GM10248 (cell line): ENCODE measurements at regions not wholly inside any gene's neighbourhood (a gene's known extent, or its start where the extent isn't known, plus 50 kb on each side); places are given as distances from the start of the nearest gene placed in this dataset.
"Not testable (repeated sequence)": the region's sequence is repeated elsewhere in the genome, so short reads cannot be mapped to it uniquely, and the experiment has no call there.

ENCODE experiments used
- CTCF ChIA-PET: fragments of 300-600 bp; sonication (Branson Sonifier 250); formaldehyde crosslinking; extraction: SDS; loops from one replicate; lab custom pipeline; 2021; ENCODE audit warnings: antibody characterized with exemption; lab: Yijun Ruan, JAX
- POLR2A ChIA-PET: fragments of 350-650 bp; sonication (Branson Sonifier 250); formaldehyde crosslinking; extraction: SDS; loops from one replicate; lab custom pipeline; 2020; ENCODE audit warnings: antibody characterized with exemption; lab: Yijun Ruan, JAX
- DNase-seq: peaks from one replicate; pipeline ENCODE4 v3.0.0; 2012; ENCODE audit errors: extremely low spot score
- CTCF ChIP-seq: IDR thresholded peaks from 2 replicates; pipeline ENCODE4 v1.5.1; 2012; ENCODE audit warnings: mild to moderate bottlenecking, low read depth; ENCODE audit errors: extremely low read depth, missing control alignments, control extremely low read depth

- ChIA-PET POLR2A (no interaction called here), CTCF (no interaction called here)
- TF ChIP-seq CTCF: no peak
- DNase-seq: no peak
These were observed 82.0 kb downstream of the ZNF622 start for GRCh38 chr5:16383544-16384052.

GRCh38 chr5:16382047-16382446 is 83.6 kb downstream of the ZNF622 start:
- no peak for DNase-seq
- no peak for TF ChIP-seq CTCF
- ChIA-PET CTCF (no interaction called here), POLR2A (no interaction called here)

GRCh38 chr5:16378762-16379161 is 86.8 kb downstream of the ZNF622 start:
- CTCF ChIA-PET: interaction anchor here (1.2 to 1.5 kb wide), 2 partner anchors 13 to 106 kb away, joined by 3 read pairs; no protein-coding TSS in a partner anchor
- POLR2A ChIA-PET: no interaction called here
- no peak for DNase-seq
- TF ChIP-seq CTCF: no peak

GRCh38 chr5:16372493-16372892 is 93.1 kb downstream of the ZNF622 start:
- no peak for TF ChIP-seq CTCF
- POLR2A ChIA-PET: no interaction called here
- CTCF ChIA-PET: no interaction called here
- DNase-seq: no peak

GRCh38 chr5:16366491-16366890 is 99.1 kb downstream of the ZNF622 start:
- no peak for TF ChIP-seq CTCF
- no peak for DNase-seq
- ChIA-PET CTCF (interaction anchor here (1.5 kb wide), 1 partner anchor 17 kb away, joined by 3 read pairs; no protein-coding TSS in a partner anchor), POLR2A (no interaction called here)

DNA sequence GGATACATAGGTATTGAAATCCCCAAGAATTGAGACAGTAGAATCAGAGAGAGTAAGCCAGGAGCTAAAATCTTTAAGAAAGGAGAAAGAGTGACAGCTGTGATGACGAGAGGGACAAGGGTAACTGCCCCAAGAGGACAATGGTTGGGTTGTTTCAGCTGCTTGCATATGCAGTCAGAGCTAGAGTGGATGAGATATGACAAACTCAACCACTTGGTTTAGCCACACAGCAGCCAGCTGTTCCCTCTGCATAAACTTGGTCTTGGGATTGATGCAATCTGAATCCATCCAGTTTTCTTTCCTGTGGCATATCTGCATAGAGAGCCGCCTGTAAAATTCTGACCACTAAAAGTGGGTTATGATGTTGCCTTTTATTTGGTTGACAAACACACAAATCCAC is 100.7 kb downstream of the ZNF622 start:
- CTCF ChIA-PET: no interaction called here
- no peak for DNase-seq
- no peak for TF ChIP-seq CTCF
- POLR2A ChIA-PET: no interaction called here

DNA sequence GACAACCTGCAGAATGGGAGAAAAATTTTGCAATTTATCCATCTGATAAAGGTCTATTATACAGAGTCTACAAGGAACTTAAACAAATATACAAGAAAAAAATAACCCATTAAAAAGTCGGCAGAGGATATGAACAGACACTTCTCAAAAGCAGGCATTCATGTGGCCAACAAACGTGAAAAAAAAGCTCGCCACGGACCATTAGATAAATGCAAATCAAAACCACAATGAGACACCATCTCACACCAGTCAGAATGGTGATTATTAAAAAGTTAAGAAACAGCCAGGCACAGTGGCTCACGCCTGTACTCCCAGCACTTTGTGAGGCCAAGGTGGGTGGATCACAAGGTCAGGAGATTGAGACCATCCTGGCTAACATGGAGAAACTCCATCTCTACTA is 112.2 kb downstream of the ZNF622 start:
- DNase-seq, CTCF ChIA-PET, POLR2A ChIA-PET: not testable (repeated sequence)
